ENCODE measurements at regions not wholly inside any gene's neighbourhood (a gene's known extent, or its start where the extent isn't known, plus 50 kb on each side); places are given as distances from the start of the nearest gene placed in this dataset.
A peak's percentile ranks its signal among the peaks of the same experiment; 100 is the strongest.

GRCh38 chr6:88342336-88342735 is 176.2 kb upstream of the CNR1 start:
- Histone ChIP-seq H3K9ac (ENCODE audit: insufficient read depth, low read length) (no peak overlapping the region), H3K4me1 (ENCODE audit: control insufficient read depth, extremely low read depth, insufficient read depth, low read length) (no peaks in the 10 kb centered on the region), H3K79me2 (ENCODE audit: control insufficient read depth, insufficient read depth, low read length) (no peaks in the 10 kb centered on the region), H3K36me3 (ENCODE audit: control insufficient read depth, insufficient read depth, low read length) (no peaks in the 10 kb centered on the region), H2AFZ (ENCODE audit: low read length) (no peak overlapping the region), H3K9me3 (ENCODE audit: control insufficient read depth, insufficient read depth, low read depth, low read length) (no peaks in the 10 kb centered on the region), H3K4me2 (ENCODE audit: extremely low read depth, insufficient read depth, low read length) (no peak overlapping the region), H4K20me1 (ENCODE audit: control insufficient read depth, extremely low read depth, insufficient read depth, low read length) (no peaks in the 10 kb centered on the region), H3K27me3 (ENCODE audit: control insufficient read depth, insufficient read depth, low read length) (no peaks in the 10 kb centered on the region), H3K27ac (ENCODE audit: insufficient read depth, low read length) (no peak overlapping the region), H3K4me3 (replicated peaks in 1 of 4; ENCODE audit: control extremely low read depth in 1 of 4, insufficient read depth in 1 of 4, low read depth in 3 of 4, low read length in 4 of 4) (no peak overlapping the region)
- TF ChIP-seq, protein P1, sequence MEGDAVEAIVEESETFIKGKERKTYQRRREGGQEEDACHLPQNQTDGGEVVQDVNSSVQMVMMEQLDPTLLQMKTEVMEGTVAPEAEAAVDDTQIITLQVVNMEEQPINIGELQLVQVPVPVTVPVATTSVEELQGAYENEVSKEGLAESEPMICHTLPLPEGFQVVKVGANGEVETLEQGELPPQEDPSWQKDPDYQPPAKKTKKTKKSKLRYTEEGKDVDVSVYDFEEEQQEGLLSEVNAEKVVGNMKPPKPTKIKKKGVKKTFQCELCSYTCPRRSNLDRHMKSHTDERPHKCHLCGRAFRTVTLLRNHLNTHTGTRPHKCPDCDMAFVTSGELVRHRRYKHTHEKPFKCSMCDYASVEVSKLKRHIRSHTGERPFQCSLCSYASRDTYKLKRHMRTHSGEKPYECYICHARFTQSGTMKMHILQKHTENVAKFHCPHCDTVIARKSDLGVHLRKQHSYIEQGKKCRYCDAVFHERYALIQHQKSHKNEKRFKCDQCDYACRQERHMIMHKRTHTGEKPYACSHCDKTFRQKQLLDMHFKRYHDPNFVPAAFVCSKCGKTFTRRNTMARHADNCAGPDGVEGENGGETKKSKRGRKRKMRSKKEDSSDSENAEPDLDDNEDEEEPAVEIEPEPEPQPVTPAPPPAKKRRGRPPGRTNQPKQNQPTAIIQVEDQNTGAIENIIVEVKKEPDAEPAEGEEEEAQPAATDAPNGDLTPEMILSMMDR (conservative IDR thresholded peaks at IDR 0.05 in 1 of 2, IDR thresholded peaks at IDR 0.05 in 1 of 2; ENCODE audit: low read depth in 1 of 2, low read length in 2 of 2): no peak
- TF ChIP-seq EZH2 (IDR thresholded peaks at IDR 0.05; ENCODE audit: low read length, missing control alignments): no peak
- DNase-seq (ENCODE audit: low read depth in 2 of 2): no peak

GRCh38 chr6:88339761-88340160 is 173.6 kb upstream of the CNR1 start:
- no peaks in the 10 kb centered on the region for H3K4me1 ChIP-seq (ENCODE audit: control insufficient read depth, extremely low read depth, insufficient read depth, low read length)
- no peak overlapping the region for H3K4me3 ChIP-seq (replicated peaks in 1 of 4; ENCODE audit: control extremely low read depth in 1 of 4, insufficient read depth in 1 of 4, low read depth in 3 of 4, low read length in 4 of 4)
- no peak overlapping the region for H3K4me2 ChIP-seq (ENCODE audit: extremely low read depth, insufficient read depth, low read length)
- no peak overlapping the region for H3K27ac ChIP-seq (ENCODE audit: insufficient read depth, low read length)
- no peaks in the 10 kb centered on the region for H4K20me1 ChIP-seq (ENCODE audit: control insufficient read depth, extremely low read depth, insufficient read depth, low read length)
- H3K27me3 ChIP-seq (ENCODE audit: control insufficient read depth, insufficient read depth, low read length): no peaks in the 10 kb centered on the region
- H3K9me3 ChIP-seq (ENCODE audit: control insufficient read depth, insufficient read depth, low read depth, low read length): no peaks in the 10 kb centered on the region
- H3K79me2 ChIP-seq (ENCODE audit: control insufficient read depth, insufficient read depth, low read length): no peaks in the 10 kb centered on the region
- no peak for TF ChIP-seq EZH2 (IDR thresholded peaks at IDR 0.05; ENCODE audit: low read length, missing control alignments)
- TF ChIP-seq, protein P1 (conservative IDR thresholded peaks at IDR 0.05 in 1 of 2, IDR thresholded peaks at IDR 0.05 in 1 of 2; ENCODE audit: low read depth in 1 of 2, low read length in 2 of 2): no peak
- peak in 1 of 2 donors; percentile 36 for DNase-seq (ENCODE audit: low read depth in 2 of 2)
- H2AFZ ChIP-seq (ENCODE audit: low read length): no peak overlapping the region
- no peaks in the 10 kb centered on the region for H3K36me3 ChIP-seq (ENCODE audit: control insufficient read depth, insufficient read depth, low read length)
- no peak overlapping the region for H3K9ac ChIP-seq (ENCODE audit: insufficient read depth, low read length)

GRCh38 chr6:88321306-88321705 is 155.2 kb upstream of the CNR1 start:
- TF ChIP-seq EZH2 (IDR thresholded peaks at IDR 0.05; ENCODE audit: low read length, missing control alignments): no peak
- TF ChIP-seq, protein P1 (conservative IDR thresholded peaks at IDR 0.05 in 1 of 2, IDR thresholded peaks at IDR 0.05 in 1 of 2; ENCODE audit: low read depth in 1 of 2, low read length in 2 of 2): no peak

More at GRCh38 chr6:88321306-88321705, 155.2 kb upstream of the CNR1 start:
- Histone ChIP-seq H3K9ac (ENCODE audit: insufficient read depth, low read length) (no peak overlapping the region), H3K27me3 (ENCODE audit: control insufficient read depth, insufficient read depth, low read length) (no peaks in the 10 kb centered on the region), H3K27ac (ENCODE audit: insufficient read depth, low read length) (no peak overlapping the region), H4K20me1 (ENCODE audit: control insufficient read depth, extremely low read depth, insufficient read depth, low read length) (no peaks in the 10 kb centered on the region), H3K9me3 (ENCODE audit: control insufficient read depth, insufficient read depth, low read depth, low read length) (no peaks in the 10 kb centered on the region), H3K4me1 (ENCODE audit: control insufficient read depth, extremely low read depth, insufficient read depth, low read length) (no peaks in the 10 kb centered on the region), H3K4me2 (ENCODE audit: extremely low read depth, insufficient read depth, low read length) (no peak overlapping the region), H3K79me2 (ENCODE audit: control insufficient read depth, insufficient read depth, low read length) (no peaks in the 10 kb centered on the region), H2AFZ (ENCODE audit: low read length) (no peak overlapping the region), H3K36me3 (ENCODE audit: control insufficient read depth, insufficient read depth, low read length) (no peaks in the 10 kb centered on the region), H3K4me3 (replicated peaks in 1 of 4; ENCODE audit: control extremely low read depth in 1 of 4, insufficient read depth in 1 of 4, low read depth in 3 of 4, low read length in 4 of 4) (no peak overlapping the region)
- no peak for DNase-seq (ENCODE audit: low read depth in 2 of 2)

Data from fibroblast of lung (primary cell).